ENCODE measurements at regions not wholly inside any gene's neighbourhood (a gene's known extent, or its start where the extent isn't known, plus 50 kb on each side); places are given as distances from the start of the nearest gene placed in this dataset.

GRCh38 chr4:153113061-153113837 is 91.0 kb upstream of the TRIM2 start:
- no peak overlapping the region for H3K4me3 ChIP-seq (ENCODE audit: low read depth in 1 of 5, low read length in 5 of 5)
- H3K27me3 ChIP-seq (ENCODE audit: control insufficient read depth in 5 of 5, insufficient read depth in 4 of 5, low read length in 5 of 5) = peaks cover 0 to 5% (median 0%) of the 10 kb centered on the region in 5 donors
- H3K9ac ChIP-seq (ENCODE audit: low read length in 5 of 5) = no peak overlapping the region
- H3K27ac ChIP-seq (ENCODE audit: low read depth, low read length) = no peak overlapping the region
- H3K4me1 ChIP-seq (ENCODE audit: control insufficient read depth in 5 of 5, insufficient read depth in 5 of 5, low read length in 5 of 5) = peaks cover 0 to 2% (median 0%) of the 10 kb centered on the region in 5 donors
- H3K36me3 ChIP-seq (ENCODE audit: control insufficient read depth in 5 of 5, insufficient read depth in 5 of 5, low read length in 5 of 5) = no peaks in the 10 kb centered on the region
- no peaks in the 10 kb centered on the region for H3K9me3 ChIP-seq (ENCODE audit: control insufficient read depth in 5 of 5, low read length in 5 of 5)

DNA sequence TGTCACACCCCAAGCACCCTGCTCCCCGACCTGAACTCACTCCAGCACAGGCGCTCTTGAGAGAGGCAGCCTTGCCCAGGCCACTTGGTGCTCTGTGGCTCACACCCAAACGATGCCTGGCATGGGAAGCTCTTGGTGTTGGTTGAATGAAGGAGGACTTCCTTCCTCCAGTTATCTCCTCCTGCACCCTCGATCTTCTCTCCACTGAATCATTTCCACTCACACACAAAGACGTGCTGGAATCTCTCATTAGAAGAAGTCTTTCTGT is 90.5 kb upstream of the TRIM2 start:
- H3K36me3 ChIP-seq (ENCODE audit: control insufficient read depth in 5 of 5, insufficient read depth in 5 of 5, low read length in 5 of 5) = no peaks in the 10 kb centered on the region
- no peak overlapping the region for H3K9ac ChIP-seq (ENCODE audit: low read length in 5 of 5)
- H3K4me1 ChIP-seq (ENCODE audit: control insufficient read depth in 5 of 5, insufficient read depth in 5 of 5, low read length in 5 of 5) = peaks cover 0 to 2% (median 0%) of the 10 kb centered on the region in 5 donors
- no peaks in the 10 kb centered on the region for H3K9me3 ChIP-seq (ENCODE audit: control insufficient read depth in 5 of 5, low read length in 5 of 5)
- H3K27ac ChIP-seq (ENCODE audit: low read depth, low read length) = no peak overlapping the region
- H3K4me3 ChIP-seq (ENCODE audit: low read depth in 1 of 5, low read length in 5 of 5) = no peak overlapping the region
- peaks cover 0 to 5% (median 0%) of the 10 kb centered on the region in 5 donors for H3K27me3 ChIP-seq (ENCODE audit: control insufficient read depth in 5 of 5, insufficient read depth in 4 of 5, low read length in 5 of 5)

DNA sequence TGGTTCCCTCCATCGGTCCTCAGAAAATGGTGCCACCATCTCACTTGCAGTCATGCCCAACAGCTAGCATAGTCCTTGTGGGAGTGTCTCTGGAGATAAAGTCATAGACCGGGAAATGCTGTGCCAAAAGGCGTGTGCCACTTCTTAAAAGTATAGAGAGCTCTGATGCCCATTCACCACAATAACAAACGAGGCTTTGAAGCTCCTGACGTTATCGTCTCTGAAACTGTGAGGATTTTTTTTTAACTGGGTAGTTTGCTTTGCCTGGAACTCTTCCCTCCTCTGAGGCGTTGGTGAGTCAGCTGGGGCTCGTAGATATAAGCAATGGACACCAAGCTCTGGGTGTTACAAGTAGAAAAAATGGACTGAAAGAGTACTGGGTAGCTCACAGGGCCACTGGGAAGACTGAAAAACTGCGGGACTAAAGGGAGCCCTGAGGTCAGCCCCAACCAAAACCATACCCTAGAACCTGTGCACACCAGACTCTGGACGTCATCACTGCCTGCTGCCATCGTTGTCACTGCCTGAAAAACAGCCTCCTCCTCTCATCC is 89.4 kb upstream of the TRIM2 start:
- H3K9ac ChIP-seq (ENCODE audit: low read length in 5 of 5) = no peak overlapping the region
- peaks cover 0 to 2% (median 0%) of the 10 kb centered on the region in 5 donors for H3K4me1 ChIP-seq (ENCODE audit: control insufficient read depth in 5 of 5, insufficient read depth in 5 of 5, low read length in 5 of 5)
- H3K9me3 ChIP-seq (ENCODE audit: control insufficient read depth in 5 of 5, low read length in 5 of 5) = no peaks in the 10 kb centered on the region
- H3K36me3 ChIP-seq (ENCODE audit: control insufficient read depth in 5 of 5, insufficient read depth in 5 of 5, low read length in 5 of 5) = no peaks in the 10 kb centered on the region
- H3K27ac ChIP-seq (ENCODE audit: low read depth, low read length) = no peak overlapping the region
- H3K4me3 ChIP-seq (ENCODE audit: low read depth in 1 of 5, low read length in 5 of 5) = no peak overlapping the region
- peaks cover 0 to 5% (median 0%) of the 10 kb centered on the region in 5 donors for H3K27me3 ChIP-seq (ENCODE audit: control insufficient read depth in 5 of 5, insufficient read depth in 4 of 5, low read length in 5 of 5)

GRCh38 chr4:153115322-153116290 is 88.6 kb upstream of the TRIM2 start:
- Histone ChIP-seq H3K27me3 (ENCODE audit: control insufficient read depth in 5 of 5, insufficient read depth in 4 of 5, low read length in 5 of 5) (peaks cover 0 to 5% (median 0%) of the 10 kb centered on the region in 5 donors), H3K27ac (ENCODE audit: low read depth, low read length) (no peak overlapping the region), H3K4me1 (ENCODE audit: control insufficient read depth in 5 of 5, insufficient read depth in 5 of 5, low read length in 5 of 5) (peaks cover 0 to 2% (median 0%) of the 10 kb centered on the region in 5 donors), H3K36me3 (ENCODE audit: control insufficient read depth in 5 of 5, insufficient read depth in 5 of 5, low read length in 5 of 5) (no peaks in the 10 kb centered on the region), H3K9ac (ENCODE audit: low read length in 5 of 5) (no peak overlapping the region), H3K4me3 (ENCODE audit: low read depth in 1 of 5, low read length in 5 of 5) (peak overlapping the region in 4 of 5 donors; percentile 13 to 40 (median 22)), H3K9me3 (ENCODE audit: control insufficient read depth in 5 of 5, low read length in 5 of 5) (no peaks in the 10 kb centered on the region)

GRCh38 chr4:153116291-153116680 is 88.0 kb upstream of the TRIM2 start:
- H3K27ac ChIP-seq (ENCODE audit: low read depth, low read length) = no peak overlapping the region
- peaks cover 0 to 5% (median 0%) of the 10 kb centered on the region in 5 donors for H3K27me3 ChIP-seq (ENCODE audit: control insufficient read depth in 5 of 5, insufficient read depth in 4 of 5, low read length in 5 of 5)
- no peaks in the 10 kb centered on the region for H3K36me3 ChIP-seq (ENCODE audit: control insufficient read depth in 5 of 5, insufficient read depth in 5 of 5, low read length in 5 of 5)
- peaks cover 0 to 2% (median 0%) of the 10 kb centered on the region in 5 donors for H3K4me1 ChIP-seq (ENCODE audit: control insufficient read depth in 5 of 5, insufficient read depth in 5 of 5, low read length in 5 of 5)
- no peak overlapping the region for H3K9ac ChIP-seq (ENCODE audit: low read length in 5 of 5)
- no peak overlapping the region for H3K4me3 ChIP-seq (ENCODE audit: low read depth in 1 of 5, low read length in 5 of 5)
- H3K9me3 ChIP-seq (ENCODE audit: control insufficient read depth in 5 of 5, low read length in 5 of 5) = no peaks in the 10 kb centered on the region

GRCh38 chr4:153116801-153117200 is 87.4 kb upstream of the TRIM2 start:
- H3K9me3 ChIP-seq (ENCODE audit: control insufficient read depth in 5 of 5, low read length in 5 of 5) = no peaks in the 10 kb centered on the region
- H3K27ac ChIP-seq (ENCODE audit: low read depth, low read length) = no peak overlapping the region
- H3K27me3 ChIP-seq (ENCODE audit: control insufficient read depth in 5 of 5, insufficient read depth in 4 of 5, low read length in 5 of 5) = peaks cover 0 to 5% (median 0%) of the 10 kb centered on the region in 5 donors
- no peak overlapping the region for H3K4me3 ChIP-seq (ENCODE audit: low read depth in 1 of 5, low read length in 5 of 5)
- no peaks in the 10 kb centered on the region for H3K36me3 ChIP-seq (ENCODE audit: control insufficient read depth in 5 of 5, insufficient read depth in 5 of 5, low read length in 5 of 5)
- H3K9ac ChIP-seq (ENCODE audit: low read length in 5 of 5) = no peak overlapping the region
- H3K4me1 ChIP-seq (ENCODE audit: control insufficient read depth in 5 of 5, insufficient read depth in 5 of 5, low read length in 5 of 5) = peaks cover 0 to 2% (median 0%) of the 10 kb centered on the region in 5 donors

DNA sequence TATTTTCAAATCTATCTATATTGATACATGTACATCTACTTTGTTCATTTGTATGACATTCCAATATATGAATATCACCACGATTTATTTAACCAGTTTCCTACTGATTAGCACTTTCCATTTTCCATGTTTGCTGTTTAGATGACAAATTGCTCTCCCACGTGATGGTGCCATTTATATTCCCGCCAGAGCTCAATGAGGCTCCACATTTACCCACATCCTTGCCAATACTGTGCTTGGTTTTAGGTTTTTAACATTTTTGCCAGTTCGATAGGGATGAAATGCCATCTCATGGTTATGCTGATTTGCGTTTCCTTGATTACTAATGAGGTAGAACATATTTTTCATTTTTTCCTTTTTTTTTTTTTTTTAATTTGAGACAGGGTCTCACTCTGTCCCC is 86.7 kb upstream of the TRIM2 start:
- Histone ChIP-seq H3K4me3 (ENCODE audit: low read depth in 1 of 5, low read length in 5 of 5) (no peak overlapping the region), H3K9me3 (ENCODE audit: control insufficient read depth in 5 of 5, low read length in 5 of 5) (no peaks in the 10 kb centered on the region), H3K27ac (ENCODE audit: low read depth, low read length) (no peak overlapping the region), H3K4me1 (ENCODE audit: control insufficient read depth in 5 of 5, insufficient read depth in 5 of 5, low read length in 5 of 5) (peaks cover 0 to 2% (median 0%) of the 10 kb centered on the region in 5 donors), H3K9ac (ENCODE audit: low read length in 5 of 5) (no peak overlapping the region), H3K36me3 (ENCODE audit: control insufficient read depth in 5 of 5, insufficient read depth in 5 of 5, low read length in 5 of 5) (no peaks in the 10 kb centered on the region), H3K27me3 (ENCODE audit: control insufficient read depth in 5 of 5, insufficient read depth in 4 of 5, low read length in 5 of 5) (peaks cover 0 to 5% (median 0%) of the 10 kb centered on the region in 5 donors)

- Histone ChIP-seq H3K4me3 (ENCODE audit: low read depth in 1 of 5, low read length in 5 of 5) (no peak overlapping the region), H3K9me3 (ENCODE audit: control insufficient read depth in 5 of 5, low read length in 5 of 5) (no peaks in the 10 kb centered on the region), H3K36me3 (ENCODE audit: control insufficient read depth in 5 of 5, insufficient read depth in 5 of 5, low read length in 5 of 5) (no peaks in the 10 kb centered on the region), H3K4me1 (ENCODE audit: control insufficient read depth in 5 of 5, insufficient read depth in 5 of 5, low read length in 5 of 5) (peaks cover 0 to 2% (median 0%) of the 10 kb centered on the region in 5 donors), H3K27me3 (ENCODE audit: control insufficient read depth in 5 of 5, insufficient read depth in 4 of 5, low read length in 5 of 5) (no peaks in the 10 kb centered on the region), H3K9ac (ENCODE audit: low read length in 5 of 5) (no peak overlapping the region), H3K27ac (ENCODE audit: low read depth, low read length) (no peak overlapping the region)
Measured at GRCh38 chr4:153119626-153120025, 84.6 kb upstream of the TRIM2 start.

DNA sequence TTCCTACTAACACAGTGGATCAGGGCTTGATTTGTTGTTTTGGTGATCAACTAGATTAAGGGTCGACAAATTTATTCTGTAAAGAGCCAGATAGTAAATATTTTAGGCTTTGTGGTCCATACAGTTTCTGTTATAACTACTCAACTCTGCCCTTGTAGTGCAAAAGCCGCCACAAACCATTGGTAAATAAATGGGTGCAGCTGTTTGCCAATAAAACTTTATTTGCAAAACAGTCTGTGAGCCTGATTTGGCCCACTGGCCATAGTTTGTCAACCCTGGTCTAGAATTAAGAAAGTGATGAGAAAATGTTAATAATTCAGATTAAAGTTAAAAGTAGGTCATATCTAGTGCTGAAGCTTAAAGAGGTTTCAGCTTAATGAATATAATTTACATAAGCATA is 84.0 kb upstream of the TRIM2 start:
- no peaks in the 10 kb centered on the region for H3K27me3 ChIP-seq (ENCODE audit: control insufficient read depth in 5 of 5, insufficient read depth in 4 of 5, low read length in 5 of 5)
- no peak overlapping the region for H3K4me3 ChIP-seq (ENCODE audit: low read depth in 1 of 5, low read length in 5 of 5)
- no peaks in the 10 kb centered on the region for H3K36me3 ChIP-seq (ENCODE audit: control insufficient read depth in 5 of 5, insufficient read depth in 5 of 5, low read length in 5 of 5)
- H3K9ac ChIP-seq (ENCODE audit: low read length in 5 of 5) = no peak overlapping the region
- peaks cover 0 to 2% (median 0%) of the 10 kb centered on the region in 5 donors for H3K4me1 ChIP-seq (ENCODE audit: control insufficient read depth in 5 of 5, insufficient read depth in 5 of 5, low read length in 5 of 5)
- no peaks in the 10 kb centered on the region for H3K9me3 ChIP-seq (ENCODE audit: control insufficient read depth in 5 of 5, low read length in 5 of 5)
- no peak overlapping the region for H3K27ac ChIP-seq (ENCODE audit: low read depth, low read length)

GRCh38 chr4:153122855-153123254 is 81.4 kb upstream of the TRIM2 start:
- Histone ChIP-seq H3K9ac (ENCODE audit: low read length in 5 of 5) (no peak overlapping the region), H3K9me3 (ENCODE audit: control insufficient read depth in 5 of 5, low read length in 5 of 5) (no peaks in the 10 kb centered on the region), H3K36me3 (ENCODE audit: control insufficient read depth in 5 of 5, insufficient read depth in 5 of 5, low read length in 5 of 5) (no peaks in the 10 kb centered on the region), H3K4me1 (ENCODE audit: control insufficient read depth in 5 of 5, insufficient read depth in 5 of 5, low read length in 5 of 5) (peaks cover 0 to 3% (median 0%) of the 10 kb centered on the region in 5 donors), H3K4me3 (ENCODE audit: low read depth in 1 of 5, low read length in 5 of 5) (no peak overlapping the region), H3K27ac (ENCODE audit: low read depth, low read length) (no peak overlapping the region), H3K27me3 (ENCODE audit: control insufficient read depth in 5 of 5, insufficient read depth in 4 of 5, low read length in 5 of 5) (no peaks in the 10 kb centered on the region)
